ENCODE measurements at regions not wholly inside any gene's neighbourhood (a gene's known extent, or its start where the extent isn't known, plus 50 kb on each side); places are given as distances from the start of the nearest gene placed in this dataset.

GRCh38 chr12:127893895-127894609, 372.9 kb upstream of the TMEM132C start:
- H3K23me2 ChIP-seq (ENCODE audit: insufficient read length, low read depth, low read length, poor library complexity, severe bottlenecking) = no peaks in the 10 kb centered on the region
- no peak overlapping the region for H3T11ph ChIP-seq (ENCODE audit: low read length)
- no peaks in the 10 kb centered on the region for H3K4me1 ChIP-seq (ENCODE audit: insufficient read depth, low read length)
- no peak overlapping the region for H4K8ac ChIP-seq (replicated peaks; ENCODE audit: insufficient read length, low read depth, low read length)
- H3K9me3 Mint-ChIP-seq = no peaks in the 10 kb centered on the region
- H3K27ac Mint-ChIP-seq = peak overlapping the region in 1 of 3 experiments; percentile 38; a peak in 1 of 7 replicates
- no peak overlapping the region for H3K56ac ChIP-seq (ENCODE audit: insufficient read length, low read depth, low read length)
- H4K5ac ChIP-seq (ENCODE audit: insufficient read length, low read depth, low read length) = no peak overlapping the region
- H2AFZ ChIP-seq (ENCODE audit: low read length) = no peak overlapping the region
- no peak overlapping the region for H4K91ac ChIP-seq (ENCODE audit: insufficient read length, low read depth, low read length)
- H3K9ac ChIP-seq (ENCODE audit: extremely low read depth, insufficient read length, low read length) = no peak overlapping the region
- no peak overlapping the region for H3K4me3 Mint-ChIP-seq
- no peak overlapping the region for H3K4me2 ChIP-seq (ENCODE audit: insufficient read depth, insufficient read length, low read length)
- TF ChIP-seq CTCF (conservative IDR thresholded peaks at IDR 0.05) = peak; percentile 76
- H2BK20ac ChIP-seq (ENCODE audit: low read depth, low read length, poor library complexity, severe bottlenecking) = no peak overlapping the region
- no peak overlapping the region for H2BK12ac ChIP-seq (ENCODE audit: insufficient read length, low read depth, low read length)
- no peak overlapping the region for H3K18ac ChIP-seq (ENCODE audit: insufficient read length, low read depth, low read length)
- no peak overlapping the region for H3K4ac ChIP-seq (ENCODE audit: low read depth, low read length)
- no peak overlapping the region for H3K14ac ChIP-seq (ENCODE audit: insufficient read depth, low read length)
- H2AK5ac ChIP-seq (ENCODE audit: insufficient read length, low read length) = no peak overlapping the region
- no peaks in the 10 kb centered on the region for H3K79me1 ChIP-seq (ENCODE audit: insufficient read depth, low read depth, low read length, poor library complexity, severe bottlenecking)
- H3K27me3 Mint-ChIP-seq (ENCODE audit: low read depth) = no peaks in the 10 kb centered on the region
- no peaks in the 10 kb centered on the region for H3K9me3 ChIP-seq (ENCODE audit: control insufficient read depth, low read depth, low read length)
- H3K23ac ChIP-seq (ENCODE audit: insufficient read length, low read depth, low read length) = no peak overlapping the region
- no peaks in the 10 kb centered on the region for H4K20me1 ChIP-seq (ENCODE audit: control insufficient read depth, insufficient read depth, insufficient read length)
- H2BK5ac ChIP-seq (ENCODE audit: insufficient read length, low read length) = no peak overlapping the region
- peaks cover 13% of the 10 kb centered on the region in 2 experiments for H3K4me1 Mint-ChIP-seq
- no CpG with 5 or more reads among the region's 8 CpGs for WGBS (ENCODE audit: extremely low coverage, insufficient read length, low lambda C conversion rate)
- no peaks in the 10 kb centered on the region for H3K27me3 ChIP-seq (ENCODE audit: insufficient read depth, low read length)
- DNase-seq = peak; percentile 59
- no peaks in the 10 kb centered on the region for H3K79me2 ChIP-seq (ENCODE audit: insufficient read depth, low read length)
- no peak overlapping the region for H3K27ac ChIP-seq (ENCODE audit: insufficient read length, low read depth, low read length)
- H2BK120ac ChIP-seq (ENCODE audit: low read depth, low read length, poor library complexity, severe bottlenecking) = no peak overlapping the region
- H2BK15ac ChIP-seq (ENCODE audit: low read depth, low read length) = no peak overlapping the region
- no peaks in the 10 kb centered on the region for H3K36me3 Mint-ChIP-seq (ENCODE audit: insufficient read depth in 1 of 3, low read depth in 3 of 3)

Data from H9 (cell line).